ENCODE measurements at regions not wholly inside any gene's neighbourhood (a gene's known extent, or its start where the extent isn't known, plus 50 kb on each side); places are given as distances from the start of the nearest gene placed in this dataset.

DNA sequence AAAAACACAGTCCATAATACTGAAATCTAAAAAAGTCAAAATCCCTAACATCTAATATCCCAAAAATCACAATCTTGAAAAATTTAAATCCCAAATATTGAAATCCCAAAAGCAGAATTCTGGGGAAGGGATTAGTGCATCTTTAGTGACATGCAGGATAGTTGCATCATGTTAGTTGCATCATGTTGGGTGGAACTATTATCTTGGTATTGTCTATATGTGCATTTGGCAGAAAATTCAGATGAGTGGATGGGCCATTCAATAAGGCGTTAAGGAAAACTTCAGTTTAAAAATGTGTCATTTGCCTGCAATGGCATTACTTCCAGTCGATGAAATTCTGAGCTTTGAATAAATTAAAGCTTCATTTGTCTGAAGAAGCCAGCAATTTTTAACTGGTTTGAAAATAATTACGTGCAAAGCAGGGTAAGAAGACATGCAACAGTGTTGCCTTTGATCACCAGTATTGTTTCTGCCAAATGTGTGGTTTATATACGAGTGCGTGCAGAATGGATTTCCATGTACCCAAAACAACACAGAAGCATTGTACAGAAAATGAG, 221.4 kb upstream of the NFE2L3 start:
- DNase-seq = no peak

DNA sequence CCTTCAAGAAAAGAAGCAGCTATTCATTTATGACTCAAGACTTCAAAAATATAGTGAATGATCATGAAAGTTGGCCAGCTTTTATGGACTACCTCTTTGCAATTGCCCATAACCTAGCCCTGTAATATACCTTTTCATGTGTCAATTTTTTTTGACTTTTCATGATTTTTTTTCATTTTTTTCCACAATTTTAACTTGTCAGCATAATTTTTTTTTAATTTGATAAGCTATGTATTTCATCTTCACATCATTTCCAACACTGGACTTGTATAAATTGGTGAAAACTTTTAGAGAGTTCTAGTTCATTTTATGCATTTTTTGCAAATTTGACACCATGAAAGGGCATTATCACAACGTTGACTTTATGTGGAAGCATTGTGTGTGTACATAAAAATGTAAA, 220.8 kb upstream of the NFE2L3 start:
- DNase-seq = no peak

DNA sequence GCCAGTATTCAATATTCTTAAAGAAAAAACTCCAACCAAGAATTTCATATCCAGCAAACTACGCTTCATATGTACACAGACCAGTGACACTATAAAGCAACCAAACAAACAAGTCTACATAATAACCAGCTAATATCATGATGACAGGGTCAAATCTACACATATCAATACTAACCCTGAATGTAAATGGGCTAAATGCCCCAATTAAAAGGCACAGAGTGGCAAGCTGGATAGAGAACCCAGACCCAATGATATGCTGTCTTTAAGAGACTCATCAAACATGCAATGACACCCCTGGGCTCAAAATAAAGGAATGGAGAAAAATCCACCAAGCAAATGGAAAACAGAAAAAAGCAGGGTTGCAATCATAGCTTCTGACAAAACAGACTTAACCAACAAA, 218.1 kb upstream of the NFE2L3 start:
- DNase-seq = no peak

DNA sequence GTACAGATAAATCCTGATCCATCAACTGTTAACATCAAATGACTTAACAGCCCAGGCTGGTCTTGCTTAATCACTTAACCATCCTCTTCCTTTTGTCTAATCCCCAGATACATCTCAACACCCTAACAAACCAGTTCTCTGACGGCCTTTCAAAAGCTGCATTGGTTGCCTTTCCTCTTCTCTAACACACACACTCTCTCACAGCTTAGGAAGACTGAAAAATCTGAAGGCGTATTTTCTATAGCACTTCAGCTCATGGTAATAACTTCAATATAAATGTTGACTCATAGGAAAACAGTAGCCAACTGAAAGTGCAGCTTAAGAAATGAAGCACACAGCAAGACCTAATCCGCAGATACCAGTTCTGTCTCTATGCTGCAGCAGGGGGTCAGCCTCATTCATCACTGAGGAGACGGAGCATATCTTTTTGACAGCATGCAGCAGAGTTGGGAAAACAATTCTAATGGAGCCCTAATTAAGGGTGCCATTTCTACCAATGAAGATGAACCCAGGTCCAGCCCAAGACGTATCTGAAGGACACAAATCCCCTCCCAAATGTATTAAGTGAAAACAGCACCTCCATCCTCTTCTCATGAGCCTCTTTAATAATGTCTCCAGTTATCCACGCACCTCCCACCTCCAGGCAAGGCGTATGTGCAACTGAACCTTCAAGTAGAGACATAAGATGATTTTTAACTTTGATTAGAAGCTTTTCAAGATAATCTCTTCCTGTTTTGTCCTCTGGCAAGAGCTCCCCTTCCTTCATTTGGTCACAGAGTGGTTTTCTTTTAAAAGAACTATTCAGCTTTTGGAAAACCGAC, 211.7 kb upstream of the NFE2L3 start:
- DNase-seq = no peak

DNA sequence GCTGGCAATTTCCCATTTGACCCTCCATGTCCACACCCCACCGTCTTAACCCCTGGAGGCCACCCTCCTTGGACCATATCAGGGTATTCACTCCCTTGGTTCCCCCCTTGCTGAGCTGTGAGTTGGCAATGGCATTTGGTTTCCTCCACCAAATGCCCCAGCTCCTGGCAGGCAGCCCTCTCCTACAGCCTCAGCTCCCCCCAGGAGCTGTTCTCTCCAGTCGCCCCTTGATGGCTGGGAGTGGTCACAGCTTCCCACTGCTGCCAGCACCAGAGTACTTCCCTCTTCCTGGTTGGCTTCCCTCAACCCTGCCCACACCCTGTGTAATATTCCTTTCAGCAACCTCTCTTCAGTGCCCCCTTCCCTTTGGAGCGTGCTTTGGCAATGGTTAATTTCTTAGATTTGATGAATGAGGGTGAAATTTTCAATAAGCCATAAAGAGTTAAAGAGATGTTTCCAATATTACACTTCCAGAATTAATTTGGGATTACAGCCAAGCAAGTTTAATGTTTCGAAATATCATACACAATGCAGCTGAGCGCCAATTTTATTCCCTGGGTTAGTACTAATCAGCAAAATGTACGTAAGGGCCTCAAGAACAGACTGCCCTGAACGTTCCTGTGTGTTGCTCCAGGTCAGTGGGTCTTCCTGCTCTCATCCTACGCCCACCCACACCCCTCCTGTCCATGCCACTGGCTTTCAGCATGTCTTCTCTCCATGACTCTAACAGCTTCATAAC, 207.1 kb upstream of the NFE2L3 start:
- DNase-seq = no peak

DNA sequence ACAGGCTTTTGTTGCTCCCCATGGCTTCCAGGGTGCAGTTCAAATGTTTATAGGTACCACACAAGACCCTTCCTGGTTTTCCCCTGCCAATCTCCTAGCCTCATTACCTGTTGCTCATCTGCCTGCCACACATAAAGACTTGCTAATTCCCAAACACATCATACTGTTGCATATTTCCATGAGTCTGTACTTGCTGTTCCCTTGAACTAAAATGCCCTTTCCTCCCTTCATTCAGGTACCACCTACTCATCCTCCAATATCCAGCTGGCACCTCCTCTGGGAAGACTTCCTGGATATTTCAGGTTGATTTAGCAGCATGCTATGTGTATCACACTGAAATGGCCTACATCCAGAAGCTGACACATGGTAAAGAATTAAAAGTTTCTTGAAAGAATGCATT, 206.4 kb upstream of the NFE2L3 start:
- no peak for DNase-seq

DNA sequence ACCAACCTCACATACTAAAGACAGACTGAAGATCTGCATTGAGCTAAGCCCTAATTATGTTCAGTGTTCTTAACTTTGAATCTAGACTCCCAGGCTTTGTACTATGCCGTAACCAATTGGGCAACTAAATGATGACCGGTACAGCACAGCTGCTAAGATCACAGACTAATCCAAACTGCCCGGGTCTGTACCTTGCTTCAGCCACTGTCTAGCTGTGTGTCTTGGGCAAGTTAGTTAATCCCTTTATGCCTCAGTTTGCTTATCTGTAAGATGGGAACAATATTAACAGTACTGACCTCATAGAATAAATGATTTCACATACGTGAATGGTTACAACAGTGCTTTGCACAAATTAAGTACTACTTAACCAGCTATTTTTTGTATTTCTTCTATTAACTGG, 205.8 kb upstream of the NFE2L3 start:
- DNase-seq = no peak

DNA sequence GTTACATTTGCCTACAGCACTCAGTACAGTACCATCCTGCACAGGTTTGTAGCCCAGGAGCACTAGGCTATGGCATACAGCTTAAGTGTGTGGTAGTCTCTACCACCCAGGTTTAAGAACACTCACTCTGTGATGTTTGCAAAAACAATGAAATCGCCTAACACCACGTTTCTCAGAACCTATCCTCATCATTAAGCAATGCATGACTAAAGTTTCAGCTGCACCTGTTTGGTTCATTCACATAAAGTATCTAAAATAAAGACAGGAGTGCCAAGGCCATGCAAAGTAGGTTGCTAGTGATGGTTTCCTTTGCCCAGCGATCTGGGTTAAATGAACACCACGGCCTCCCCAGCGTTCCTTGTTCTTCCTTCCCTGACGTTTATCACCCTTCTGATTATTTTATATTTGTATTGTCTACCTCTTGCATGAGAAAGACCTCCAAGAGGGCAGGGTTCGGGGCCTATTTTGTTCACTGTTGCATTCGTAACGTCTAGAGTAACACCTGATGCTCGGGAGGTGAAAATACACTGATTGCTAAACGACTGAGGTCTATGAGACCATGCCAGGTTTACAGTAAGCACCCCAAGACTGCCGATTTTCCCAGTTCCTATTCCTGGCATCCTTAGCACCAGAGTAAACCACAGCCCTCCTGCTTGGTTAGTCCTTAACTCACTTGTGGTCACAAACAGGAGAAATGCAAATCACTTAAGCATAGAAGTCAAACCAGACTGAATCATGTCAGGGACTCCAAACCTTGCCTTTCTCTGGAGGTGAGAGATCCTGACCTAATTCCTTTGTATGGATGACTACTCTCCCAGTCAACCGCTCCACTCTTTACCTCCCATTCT, 204.1 kb upstream of the NFE2L3 start:
- DNase-seq = no peak

DNA sequence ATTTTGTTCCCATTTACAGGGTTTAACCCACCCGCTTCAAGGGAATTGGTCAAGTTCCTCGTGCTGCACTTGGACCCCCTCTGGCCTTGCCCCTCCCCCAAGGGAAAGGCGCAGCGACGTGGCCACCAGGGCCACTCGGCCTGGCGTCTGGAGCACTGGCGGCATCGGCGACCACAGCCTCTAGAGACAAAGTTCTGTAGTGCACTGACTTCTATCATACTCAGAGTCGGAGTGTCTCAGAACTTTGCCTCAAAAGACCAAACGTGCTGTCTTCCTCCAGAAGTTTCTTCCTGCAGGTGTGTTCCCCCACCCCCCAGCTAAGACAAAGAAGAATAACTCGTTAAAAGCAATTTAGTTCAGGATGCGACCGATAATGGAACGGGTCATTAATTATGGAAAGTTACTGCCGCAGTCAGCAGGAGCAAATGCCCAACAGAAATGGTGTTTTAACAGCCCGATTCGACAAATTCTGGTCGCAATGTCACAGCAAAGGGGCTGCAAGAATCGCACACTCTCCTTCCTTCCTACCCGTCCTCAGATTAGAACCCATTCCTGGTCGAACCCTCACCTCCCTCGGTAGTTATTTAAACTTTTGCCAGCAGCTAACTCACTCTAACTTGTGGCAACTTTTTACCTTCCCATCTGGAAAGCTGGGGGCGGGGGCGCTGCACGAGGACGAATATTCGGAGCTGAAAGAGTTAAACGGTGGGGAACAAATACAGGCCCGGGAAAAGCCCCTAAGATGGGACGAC, 202.1 kb upstream of the NFE2L3 start:
- no peak for DNase-seq

DNA sequence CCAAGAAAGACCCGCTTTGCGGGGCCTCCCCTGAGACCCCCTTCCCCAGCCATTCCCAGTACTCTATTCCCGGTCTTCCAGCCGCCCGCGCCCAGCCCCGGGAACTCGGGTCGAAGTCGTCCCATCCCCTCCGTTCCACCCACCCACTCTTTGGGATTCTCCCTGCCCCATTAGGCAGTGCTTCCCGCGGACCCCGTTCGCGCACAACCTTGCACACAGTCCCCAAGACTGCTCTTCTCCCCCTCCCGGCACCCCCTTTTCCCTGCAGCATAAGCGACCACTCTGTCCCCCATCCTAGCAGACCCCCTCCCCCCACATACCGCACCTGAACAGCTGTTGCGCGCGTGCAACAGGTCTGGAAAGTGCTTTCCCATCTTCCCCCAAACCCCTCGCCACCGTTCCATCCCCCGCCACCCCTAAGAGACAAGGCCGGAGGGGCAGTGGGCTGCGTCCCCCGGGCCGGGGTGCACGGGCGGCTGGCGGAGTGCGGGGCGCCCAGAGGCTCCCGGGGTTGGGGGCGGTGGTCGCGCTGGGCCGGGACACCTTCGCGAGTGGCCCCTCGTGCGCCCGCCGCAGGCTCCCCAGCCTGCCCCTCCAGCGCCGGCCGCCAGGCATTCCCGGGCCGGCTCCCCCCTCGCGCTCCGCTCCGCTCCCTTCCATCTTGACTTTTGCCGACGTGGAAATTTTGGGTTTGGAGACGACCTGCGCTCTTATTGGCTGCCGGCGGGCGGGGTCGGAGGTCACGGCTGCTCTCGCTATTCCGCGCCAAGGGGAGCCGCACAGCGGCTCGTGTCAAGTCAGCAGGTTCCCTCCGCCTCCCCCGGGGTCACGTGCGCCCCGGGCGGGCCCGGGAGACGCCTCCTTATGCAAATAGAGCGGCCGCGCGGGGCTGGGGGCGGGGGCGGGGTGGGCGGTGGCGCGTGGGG, 201.2 kb upstream of the NFE2L3 start:
- DNase-seq = peak; percentile 51

DNA sequence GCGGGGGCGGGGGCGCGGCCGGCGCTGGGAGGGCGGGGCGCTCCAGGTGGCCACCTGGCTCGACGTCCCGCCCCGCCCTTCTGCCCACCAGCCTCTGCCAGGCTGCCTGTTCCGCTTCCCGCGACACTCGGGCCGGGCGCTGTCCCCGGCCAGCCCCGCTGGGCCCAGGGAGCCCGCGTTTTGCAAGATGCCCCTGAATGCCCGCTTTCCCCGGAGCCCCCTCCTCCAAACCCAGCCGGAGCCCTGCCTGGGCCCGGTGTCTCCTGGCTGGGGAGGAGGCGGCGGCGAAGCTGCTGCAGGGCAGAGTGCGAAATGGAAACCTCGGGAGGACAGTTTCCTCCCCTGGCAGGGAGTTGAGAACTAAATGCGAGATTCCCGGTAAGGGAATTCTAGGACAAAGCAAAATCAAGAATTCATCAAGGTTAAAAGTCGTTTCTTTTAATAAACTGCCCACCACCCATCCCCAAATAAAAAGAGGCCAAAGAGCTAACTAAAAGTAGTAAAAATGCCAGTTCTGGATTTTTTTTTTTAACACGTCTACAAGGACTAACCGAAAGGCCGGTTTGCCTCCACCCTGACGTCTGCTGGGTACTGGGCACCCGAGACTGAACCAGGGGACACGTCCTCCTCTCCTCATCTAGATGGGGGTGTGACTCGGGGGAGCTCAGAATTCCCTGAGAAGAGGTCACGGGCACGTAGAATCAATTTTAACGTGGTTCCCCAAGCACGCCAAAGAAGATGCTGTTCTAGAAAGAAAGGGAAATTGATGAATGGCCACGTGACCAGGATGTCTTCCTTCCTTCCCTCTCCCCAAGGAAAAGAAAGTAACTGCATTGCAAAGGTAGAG, 200.4 kb upstream of the NFE2L3 start:
- DNase-seq = peak; percentile 51

DNA sequence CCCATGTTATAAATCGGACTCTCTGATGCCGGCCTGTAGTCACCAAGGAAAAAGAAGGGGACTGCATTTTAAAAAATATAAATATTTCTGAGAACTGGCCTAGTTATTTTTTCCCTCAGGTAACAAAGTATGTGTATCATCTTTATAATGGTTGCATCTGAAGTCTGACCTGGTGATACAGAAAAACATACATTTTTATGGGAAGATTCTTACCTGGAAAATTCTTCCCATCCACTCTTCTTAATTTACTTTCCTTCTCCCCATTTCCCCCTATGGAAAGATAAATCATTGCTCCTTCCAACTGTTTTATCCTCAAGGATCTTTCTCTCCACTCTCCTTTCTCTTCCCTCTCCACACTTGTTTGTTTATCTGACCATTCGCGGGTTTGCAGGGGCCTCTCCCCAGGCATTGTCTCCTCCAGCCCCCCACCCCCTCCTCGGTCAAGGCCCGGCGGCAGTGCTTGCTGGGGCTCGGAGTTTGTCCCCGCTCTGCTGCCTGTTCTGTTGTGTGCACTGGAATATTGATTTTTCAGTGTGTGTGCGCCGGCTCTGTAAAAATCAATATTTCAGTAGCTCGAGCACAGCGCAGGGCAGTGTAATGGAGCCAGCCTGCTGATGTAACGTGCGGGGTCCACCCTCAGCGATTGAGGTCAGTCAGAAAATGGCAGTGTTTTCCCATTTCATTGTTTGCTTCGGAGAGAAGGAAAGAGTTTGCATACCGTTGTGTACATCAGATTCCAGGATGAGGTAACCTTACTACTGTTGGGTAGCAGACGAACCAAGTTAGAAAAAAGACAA, 199.5 kb upstream of the NFE2L3 start:
- DNase-seq = peak; percentile 45

DNA sequence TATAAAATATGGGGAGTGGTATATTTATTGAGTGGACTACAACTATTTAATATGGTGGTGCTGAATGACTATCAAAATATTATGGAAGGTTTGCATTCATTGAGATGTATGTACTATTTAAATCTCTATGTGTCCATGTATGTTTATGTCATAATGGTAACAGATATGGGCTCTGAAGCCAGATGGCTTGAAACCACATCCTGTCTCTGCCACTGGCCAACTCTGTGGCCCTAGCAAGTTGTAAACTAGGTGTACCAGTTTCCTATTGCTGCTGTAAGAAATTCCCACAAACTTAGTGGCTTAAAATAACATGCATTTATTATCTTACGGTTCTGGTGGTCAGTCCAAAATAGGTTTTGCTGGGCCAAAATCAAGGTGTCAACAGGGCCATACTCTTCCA, 198.1 kb upstream of the NFE2L3 start:
- DNase-seq = no peak

DNA sequence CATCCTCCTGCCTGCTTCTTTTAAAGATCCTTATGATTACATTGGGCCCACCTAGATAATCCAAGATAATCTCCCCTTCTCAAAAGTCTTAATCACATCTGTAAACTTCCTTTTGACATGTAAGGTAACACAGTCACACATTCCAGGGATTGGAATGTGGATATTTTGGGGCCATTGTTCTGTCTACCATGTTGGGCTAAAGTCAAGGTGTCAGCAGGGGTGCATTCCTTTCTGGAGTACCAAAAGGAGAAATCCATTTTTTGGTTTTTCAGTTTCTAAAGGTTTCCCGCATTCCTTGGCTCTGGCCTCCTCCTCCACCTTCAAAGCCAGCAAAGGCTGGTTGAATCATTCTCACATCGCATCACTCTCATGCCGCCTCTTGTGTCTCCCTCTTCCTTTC, 197.6 kb upstream of the NFE2L3 start:
- no peak for DNase-seq

DNA sequence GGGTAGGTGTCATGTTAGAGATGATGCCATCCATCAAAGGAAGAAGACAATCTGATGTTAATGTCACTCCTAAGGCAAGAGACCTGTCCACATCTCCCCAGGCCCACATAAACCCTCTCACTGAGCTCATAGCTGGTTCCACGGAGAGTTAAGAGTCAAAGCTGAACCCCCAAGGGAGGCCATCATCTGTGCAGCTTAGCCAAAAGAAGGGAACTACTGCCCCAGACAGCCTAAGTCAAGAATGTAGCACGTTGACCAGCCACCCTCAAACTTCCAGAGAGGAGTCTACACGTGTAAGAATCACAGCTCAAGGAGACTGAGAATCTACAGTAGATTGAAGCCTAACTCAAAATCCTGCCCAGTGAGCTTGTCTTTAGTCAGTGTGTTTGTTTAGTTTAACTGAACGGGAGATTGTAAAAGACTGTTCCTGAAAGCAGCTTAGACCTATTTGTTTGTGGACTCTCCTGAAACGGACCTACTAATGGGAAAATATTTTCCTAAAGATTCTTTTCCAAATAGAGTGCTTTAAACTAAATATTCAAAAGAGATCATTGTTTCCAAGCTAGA, 192.7 kb upstream of the NFE2L3 start:
- DNase-seq = no peak

DNA sequence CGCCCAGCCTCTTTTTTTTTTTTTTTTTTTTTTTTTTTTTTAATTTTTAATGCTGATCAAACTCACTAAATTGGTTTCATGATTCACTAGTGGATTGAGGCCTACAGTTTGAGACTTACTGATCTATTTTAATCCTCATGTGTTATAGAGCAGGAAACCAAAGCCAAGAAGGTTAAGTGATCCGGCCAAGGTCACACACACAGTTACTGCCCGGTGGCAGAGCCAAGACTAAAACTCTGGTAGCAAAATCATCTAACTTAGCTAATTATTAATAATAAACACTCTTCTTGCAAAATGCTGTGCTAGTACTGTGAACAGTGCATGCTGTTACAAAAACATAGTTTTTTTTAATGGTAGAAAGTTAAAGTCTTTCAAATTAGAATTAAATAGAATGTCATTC, 188.3 kb upstream of the NFE2L3 start:
- no peak for DNase-seq

DNA sequence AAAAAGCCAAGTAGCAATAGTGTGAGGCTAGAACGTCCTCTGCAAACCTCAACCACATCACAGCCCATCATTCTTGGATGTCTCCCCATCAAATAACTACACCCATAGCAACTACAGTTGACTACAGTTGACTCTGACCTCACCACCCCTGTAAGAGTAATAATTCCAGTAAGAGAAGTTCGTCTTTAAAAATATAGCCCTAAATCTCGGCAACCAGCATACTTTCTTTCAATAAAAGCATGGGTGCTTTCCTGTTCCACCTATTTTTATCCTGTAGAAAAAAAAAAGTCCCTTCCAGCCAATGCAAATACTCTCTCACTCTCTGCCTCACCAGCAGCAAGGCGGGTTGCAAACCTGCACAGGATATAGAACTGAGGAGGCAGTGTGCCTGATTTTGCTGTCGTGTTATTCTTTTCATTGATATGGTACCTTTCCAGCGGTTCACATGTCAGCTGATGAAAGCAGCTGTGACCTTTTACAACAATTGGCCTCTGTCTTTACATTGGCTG, 187.5 kb upstream of the NFE2L3 start:
- no peak for DNase-seq

DNA sequence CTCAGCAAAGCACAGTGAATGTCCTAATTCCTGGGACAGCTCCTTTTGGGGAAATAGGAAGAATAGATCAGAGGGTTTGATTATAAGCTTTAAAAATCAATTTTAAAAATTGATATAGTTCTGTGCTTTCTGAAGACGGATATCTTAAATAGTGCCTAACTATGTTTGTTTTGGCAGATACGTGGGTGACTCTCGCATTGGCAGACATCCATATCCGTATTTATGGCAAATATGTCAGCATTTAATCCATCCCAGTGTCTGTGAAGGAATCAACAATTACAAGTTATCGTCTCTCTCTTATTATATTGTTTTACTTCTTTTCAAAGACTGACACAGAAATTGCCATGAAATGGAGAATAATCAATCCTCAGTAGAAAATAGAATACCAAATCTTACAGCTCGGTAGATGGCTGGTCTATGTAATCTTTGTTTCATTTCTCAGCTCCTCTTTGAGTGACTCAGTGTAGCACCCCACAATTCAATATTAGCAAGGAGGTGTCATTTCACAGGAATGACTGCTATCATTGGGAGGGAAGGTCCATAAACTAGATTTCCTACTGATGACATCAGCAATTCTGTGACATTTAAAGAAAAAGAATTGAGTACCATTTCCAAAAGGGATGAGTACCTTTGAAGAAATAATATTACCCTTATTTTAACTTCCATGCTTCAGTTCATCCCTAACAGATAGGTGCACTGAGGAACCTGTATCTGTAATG, 186.4 kb upstream of the NFE2L3 start:
- DNase-seq = peak; percentile 42
